Aorta (tissue), 5 donors: ENCODE measurements at regions not wholly inside any gene's neighbourhood (a gene's known extent, or its start where the extent isn't known, plus 50 kb on each side); places are given as distances from the start of the nearest gene placed in this dataset.

Experiments
- ATAC-seq: fragments of 200-7000 bp; cut with Tn5 transposase; one replicate; pipeline ENCODE4 v1.9.1; 2022; ENCODE audit warnings: moderate library complexity; ENCODE audit not compliant: low FRiP score
- DNase-seq, 2 donors: peaks; one replicate each; pipeline ENCODE4 v3.0.0-alpha.2; 2020
- H3K27ac ChIP-seq, 2 donors: one replicate each; pipeline ENCODE4 v1.5.1; 2013; ENCODE audit warnings: low read length in 2 of 2, mild to moderate bottlenecking in 2 of 2, moderate library complexity in 2 of 2, control low read depth in 1 of 2, inconsistent platforms in 1 of 2, low read depth in 1 of 2
- H3K27me3 ChIP-seq, 2 donors: one replicate each; pipeline ENCODE4 v1.6.1; 2013; ENCODE audit warnings: control low read depth in 1 of 2, low read length in 1 of 2, mild to moderate bottlenecking in 1 of 2, moderate library complexity in 1 of 2; ENCODE audit not compliant: insufficient read depth in 2 of 2, control insufficient read depth in 1 of 2
- H3K36me3 ChIP-seq, 2 donors: one replicate each; pipeline ENCODE4 v1.6.1; 2013; ENCODE audit warnings: control low read depth in 1 of 2, low read length in 1 of 2, mild to moderate bottlenecking in 1 of 2; ENCODE audit not compliant: insufficient read depth in 2 of 2, control insufficient read depth in 1 of 2
- H3K4me1 ChIP-seq, 2 donors: one replicate each; pipeline ENCODE4 v1.6.1; 2013; ENCODE audit warnings: low read length in 2 of 2, control low read depth in 1 of 2, mild to moderate bottlenecking in 1 of 2, moderate library complexity in 1 of 2; ENCODE audit not compliant: insufficient read depth in 2 of 2, control insufficient read depth in 1 of 2
- H3K4me3 ChIP-seq, 2 donors: one replicate each; pipeline ENCODE4 v1.5.1; 2013; ENCODE audit warnings: low read length in 2 of 2, control low read depth in 1 of 2, mild to moderate bottlenecking in 1 of 2
- H3K9me3 ChIP-seq: one replicate; pipeline ENCODE4 v1.6.1; 2013; ENCODE audit warnings: mild to moderate bottlenecking, low read length; ENCODE audit not compliant: control insufficient read depth
- WGBS, 2 donors: extraction: QIAGEN DNeasy Blood & Tissue Kit; methylation state at CpG; one replicate each; pipeline ENCODE4 v1.1.7; 2013; 5-methylcytosine and 5-hydroxymethylcytosine counted together
- intact Hi-C, 2 donors: fragments of 100-400 bp; cut with DNase I; formaldehyde crosslinking; loops; one replicate each; pipeline versions ENCODE4 v1.14.2 to v1.15.0; 2022
- donor health status: healthy with polysubstance abuse.
- donor health status: Bipolar disorder and iron deficiency.
- donor health status: DM: no; HTN: no; CAD: no.
- donor health status: DM: no; HTN: no; CAD: no.
- donor health status: DM: yes; HTN: yes; CAD: no.

DNA sequence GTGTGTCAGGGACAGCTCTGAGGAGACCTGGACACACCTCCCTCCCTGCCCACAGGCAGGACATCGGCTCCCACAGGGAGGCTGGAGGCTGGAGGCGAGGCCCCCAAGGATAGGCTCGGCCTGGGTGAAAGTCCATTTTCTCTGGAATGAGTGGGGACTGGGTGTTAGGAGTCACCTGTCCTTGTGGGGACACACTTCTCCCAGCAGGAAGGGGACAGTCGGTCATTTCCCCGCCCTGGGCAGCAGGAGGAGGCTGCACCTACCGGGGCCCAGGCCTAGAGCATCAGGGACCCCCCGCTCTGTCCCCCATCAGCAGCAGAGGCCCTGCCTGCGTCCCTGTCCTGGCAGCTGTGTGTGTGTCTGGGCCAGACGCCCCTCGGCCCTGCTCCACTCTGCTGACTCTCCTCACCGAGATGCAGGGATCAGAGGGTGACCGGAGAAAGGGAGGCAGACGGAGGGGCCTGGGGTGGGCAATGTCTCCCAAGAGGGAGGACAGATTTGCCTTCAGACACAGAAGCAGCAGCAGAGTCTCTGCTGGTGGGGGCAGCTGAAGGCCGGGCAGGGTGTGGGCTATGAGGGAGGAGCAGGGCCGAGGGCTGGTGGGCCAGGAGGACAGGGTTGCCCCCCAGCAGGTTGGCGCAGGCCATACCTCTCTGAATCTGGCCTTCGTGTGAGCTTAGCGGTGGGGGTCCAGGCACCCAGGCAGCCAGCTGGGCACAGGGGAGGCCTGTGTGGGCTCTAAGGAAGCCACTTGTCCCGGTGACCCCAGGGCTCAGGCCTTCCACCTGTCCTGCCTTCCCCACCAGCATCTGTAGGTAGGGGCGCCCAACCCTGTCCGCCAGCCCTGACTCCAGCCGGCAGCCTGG is 125.7 kb upstream of the NKX1-1 start:
- Histone ChIP-seq H3K9me3 (peaks cover 2% of the 10 kb centered on the region), H3K4me3 (no peak overlapping the region), H3K36me3 (no peaks in the 10 kb centered on the region), H3K4me1 (no peaks in the 10 kb centered on the region), H3K27me3 (no peaks in the 10 kb centered on the region), H3K27ac (no peak overlapping the region)
- ATAC-seq (no peak), DNase-seq (peak in 1 of 2 donors; percentile 51)
- intact Hi-C loops, result no loop called here
- 83 to 85% methylated on average over 22 of the region's 22 CpGs for WGBS, 2 donors

GRCh38 chr4:1530356-1530755 is 124.1 kb upstream of the NKX1-1 start:
- Histone ChIP-seq H3K27me3 (no peaks in the 10 kb centered on the region), H3K4me1 (no peaks in the 10 kb centered on the region), H3K36me3 (no peaks in the 10 kb centered on the region), H3K4me3 (no peak overlapping the region), H3K27ac (no peak overlapping the region), H3K9me3 (peaks cover 2% of the 10 kb centered on the region)
- peak in 1 of 2 donors; percentile 46 for DNase-seq
- WGBS, 2 donors, result 80 to 81% methylated on average over 13 of the region's 13 CpGs
- intact Hi-C loops, result no loop called here
- ATAC-seq, result no peak

GRCh38 chr4:1524761-1525160 is 118.5 kb upstream of the NKX1-1 start:
- Histone ChIP-seq H3K36me3 (no peaks in the 10 kb centered on the region), H3K9me3 (peaks cover 3% of the 10 kb centered on the region), H3K27me3 (no peaks in the 10 kb centered on the region), H3K4me1 (no peaks in the 10 kb centered on the region), H3K4me3 (no peak overlapping the region), H3K27ac (no peak overlapping the region)
- ATAC-seq (no peak), DNase-seq (peak in 1 of 2 donors; percentile 67)
- 82 to 93% methylated on average over 6 of the region's 6 CpGs for WGBS, 2 donors
- intact Hi-C loops, result no loop called here

- ATAC-seq (no peak), DNase-seq (peak in 1 of 2 donors; percentile 55)
- Histone ChIP-seq H3K27me3 (no peaks in the 10 kb centered on the region), H3K4me1 (no peaks in the 10 kb centered on the region), H3K36me3 (no peaks in the 10 kb centered on the region), H3K9me3 (peaks cover 3% of the 10 kb centered on the region), H3K4me3 (no peak overlapping the region), H3K27ac (no peak overlapping the region)
- intact Hi-C loops, result no loop called here
- 79 to 81% methylated on average over 24 of the region's 24 CpGs for WGBS, 2 donors
Observed at GRCh38 chr4:1523907-1524636, 117.8 kb upstream of the NKX1-1 start.

DNA sequence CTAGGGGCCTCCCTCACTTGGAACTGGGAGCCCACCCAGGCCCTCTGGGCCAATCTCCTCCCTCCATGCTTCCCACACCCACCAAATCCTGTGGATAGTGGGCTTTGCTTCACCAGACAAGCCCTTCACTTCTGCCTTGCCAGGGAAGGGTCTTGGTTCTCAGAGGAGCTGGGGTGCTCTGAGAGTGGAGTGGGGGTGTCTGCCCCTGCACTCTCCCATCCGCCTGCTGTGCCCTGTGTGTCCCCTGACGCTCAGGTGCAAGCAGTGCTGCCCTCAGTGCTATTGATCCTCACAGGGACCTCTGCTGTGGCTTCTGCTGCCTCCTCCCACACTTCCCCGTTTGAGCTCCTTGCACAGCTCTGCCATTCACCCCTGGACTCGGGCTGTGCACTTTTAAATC is 117.3 kb upstream of the NKX1-1 start:
- Histone ChIP-seq H3K36me3 (no peaks in the 10 kb centered on the region), H3K27me3 (no peaks in the 10 kb centered on the region)
- 47 to 56% methylated on average over 4 of the region's 4 CpGs for WGBS, 2 donors

DNA sequence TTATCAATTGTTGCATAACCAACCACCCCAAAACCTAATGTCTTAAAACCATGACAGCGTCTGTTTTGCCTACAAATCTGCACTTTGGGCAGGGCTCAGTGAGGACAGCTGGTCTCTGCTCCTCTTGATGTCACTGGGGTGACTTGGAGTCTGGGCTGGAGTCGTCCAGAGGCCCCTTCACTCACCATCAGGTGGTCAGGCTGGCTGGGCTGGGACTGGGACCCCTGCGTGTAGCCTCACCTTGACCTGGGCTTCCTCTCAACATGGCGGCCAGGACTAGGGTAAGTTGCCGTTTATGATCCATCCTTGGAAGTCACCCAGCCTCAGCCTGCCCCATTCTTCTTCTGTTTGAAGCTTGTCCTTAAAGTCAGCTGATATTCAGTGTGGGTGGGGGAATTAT is 116.8 kb upstream of the NKX1-1 start:
- Histone ChIP-seq H3K9me3 (peaks cover 3% of the 10 kb centered on the region), H3K4me1 (no peaks in the 10 kb centered on the region), H3K27ac (no peak overlapping the region), H3K4me3 (no peak overlapping the region), H3K27me3 (no peaks in the 10 kb centered on the region), H3K36me3 (no peaks in the 10 kb centered on the region)
- no peak for ATAC-seq
- WGBS, 2 donors, result 85 to 87% methylated on average over 5 of the region's 5 CpGs
- intact Hi-C loops, result no loop called here
- DNase-seq, result peak in 1 of 2 donors; percentile 37

More for the DNA sequence above, 117.3 kb upstream of the NKX1-1 start:
- ATAC-seq, result no peak
- no peak overlapping the region for H3K4me3 ChIP-seq
- H3K4me1 ChIP-seq, result no peaks in the 10 kb centered on the region
- intact Hi-C loops, result no loop called here
- H3K9me3 ChIP-seq, result peaks cover 3% of the 10 kb centered on the region
- no peak overlapping the region for H3K27ac ChIP-seq
- peak in 1 of 2 donors; percentile 30 for DNase-seq

DNA sequence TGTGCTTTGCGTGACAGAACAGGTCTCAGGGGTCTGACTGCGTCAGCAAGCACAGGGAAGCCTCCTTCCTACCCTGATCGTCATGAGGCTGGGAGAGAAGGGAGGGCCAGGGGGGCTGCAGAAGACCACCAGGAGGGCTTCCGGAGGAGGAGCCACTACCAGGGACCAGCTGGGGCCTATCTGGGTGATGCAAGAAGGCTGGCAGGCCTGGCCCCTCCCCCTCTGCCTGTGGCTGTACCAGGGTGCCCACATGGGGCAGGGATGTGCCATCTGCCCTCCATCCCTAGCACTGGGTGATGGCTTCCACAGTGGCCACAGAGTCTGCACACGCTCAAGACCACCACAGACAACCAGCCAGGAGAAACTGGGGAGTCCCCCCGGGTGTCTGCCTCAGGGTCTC is 116.4 kb upstream of the NKX1-1 start:
- H3K4me3 ChIP-seq, result no peak overlapping the region
- 80 to 88% methylated on average over 5 to 6 of the region's 6 CpGs for WGBS, 2 donors
- H3K9me3 ChIP-seq, result peaks cover 3% of the 10 kb centered on the region
- ATAC-seq, result peak; percentile 9
- H3K4me1 ChIP-seq, result no peaks in the 10 kb centered on the region
- no peaks in the 10 kb centered on the region for H3K27me3 ChIP-seq
- DNase-seq, result peak in 1 of 2 donors; percentile 59
- intact Hi-C loops, result no loop called here
- no peak overlapping the region for H3K27ac ChIP-seq
- H3K36me3 ChIP-seq, result no peaks in the 10 kb centered on the region

GRCh38 chr4:1521821-1522361 is 115.6 kb upstream of the NKX1-1 start:
- H3K4me1 ChIP-seq, result no peaks in the 10 kb centered on the region
- peaks cover 3% of the 10 kb centered on the region for H3K9me3 ChIP-seq
- H3K27me3 ChIP-seq, result no peaks in the 10 kb centered on the region
- no peak overlapping the region for H3K4me3 ChIP-seq
- intact Hi-C loops, result no loop called here
- no peak for ATAC-seq
- H3K27ac ChIP-seq, result no peak overlapping the region
- 77 to 80% methylated on average over 18 to 19 of the region's 19 CpGs for WGBS, 2 donors
- peak; percentile 13 to 62 for DNase-seq
- no peaks in the 10 kb centered on the region for H3K36me3 ChIP-seq
